GM15510 (cell line): ENCODE measurements at regions not wholly inside any gene's neighbourhood (a gene's known extent, or its start where the extent isn't known, plus 50 kb on each side); places are given as distances from the start of the nearest gene placed in this dataset.

Experiments
- POLR2A ChIP-seq: IDR thresholded peaks from 3 replicates; pipeline ENCODE4 v1.6.1; 2011; ENCODE audit warnings: borderline replicate concordance; ENCODE audit not compliant: insufficient read length; ENCODE audit errors: extremely low read depth

DNA sequence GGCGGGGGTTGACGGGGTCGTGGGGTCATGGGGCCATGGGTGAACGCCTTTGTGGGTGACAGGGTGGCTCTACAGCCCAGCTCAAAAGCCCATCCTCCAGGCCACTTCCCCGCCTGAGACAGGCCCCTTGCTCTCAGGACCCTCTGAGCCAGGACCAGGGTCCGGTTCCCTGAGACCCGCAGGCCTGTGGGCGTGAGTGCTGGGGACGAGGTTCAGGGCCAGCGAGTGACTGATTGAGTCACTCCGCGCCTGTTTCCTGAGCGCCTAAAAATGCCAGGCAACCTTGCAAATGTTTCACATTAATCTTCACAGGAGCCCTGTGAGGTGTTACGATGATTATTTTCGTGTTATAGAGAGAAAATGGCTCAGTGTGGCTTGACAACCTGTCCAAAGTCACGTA is 97.8 kb downstream of the ZNF674 start:
- no peak for TF ChIP-seq POLR2A

DNA sequence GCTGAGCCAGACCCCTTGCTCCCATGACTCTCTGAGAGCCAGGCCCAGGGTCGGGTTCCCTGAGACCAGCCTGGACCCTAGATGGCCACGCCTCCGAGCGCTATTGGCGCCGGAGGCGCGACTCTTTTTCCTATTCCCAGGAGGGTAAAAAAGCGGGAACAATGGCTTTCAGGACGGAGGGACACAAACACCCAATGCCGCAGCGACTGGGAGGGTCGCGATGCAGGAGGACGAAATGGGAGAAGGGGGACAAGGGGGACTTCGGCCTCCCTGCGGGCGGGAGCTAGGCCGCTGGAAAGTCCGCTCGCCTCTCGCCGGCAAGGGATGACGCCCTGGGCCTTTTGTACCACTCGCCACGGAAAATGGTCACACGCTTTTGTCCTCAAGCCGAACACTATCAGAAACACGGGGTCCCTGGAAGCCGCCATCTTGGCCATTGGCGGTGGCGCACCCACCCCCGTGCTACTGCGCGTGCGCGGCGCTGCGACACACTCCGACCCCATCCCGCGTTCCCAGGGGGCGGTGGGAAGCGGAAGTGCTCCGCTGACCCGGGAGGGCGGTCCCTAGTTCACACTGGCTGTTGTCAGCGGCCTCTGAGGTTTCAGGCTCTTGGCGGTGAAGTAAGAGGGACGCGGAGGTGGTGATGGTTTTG is 98.4 kb downstream of the ZNF674 start:
- peak; percentile 80 for TF ChIP-seq POLR2A

DNA sequence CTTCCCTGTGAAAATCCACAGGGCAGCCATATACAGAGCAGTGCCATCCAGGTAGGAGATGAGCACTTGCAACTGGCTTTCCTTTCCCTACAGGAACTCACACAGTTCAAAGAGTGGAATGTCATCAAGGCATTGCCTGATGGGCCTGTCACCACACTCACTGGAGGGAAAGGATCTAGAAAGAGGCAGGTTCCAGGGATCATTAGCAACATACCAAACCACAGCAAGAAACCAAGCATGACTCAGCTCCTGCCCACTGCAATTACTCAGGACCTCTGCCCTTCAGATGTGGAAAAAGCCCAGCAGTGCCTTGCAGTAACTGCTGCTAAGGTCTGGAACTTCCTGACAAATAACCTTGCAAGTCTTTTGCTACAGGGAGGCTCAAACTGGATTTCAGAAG is 101.2 kb downstream of the ZNF674 start:
- TF ChIP-seq POLR2A: no peak

DNA sequence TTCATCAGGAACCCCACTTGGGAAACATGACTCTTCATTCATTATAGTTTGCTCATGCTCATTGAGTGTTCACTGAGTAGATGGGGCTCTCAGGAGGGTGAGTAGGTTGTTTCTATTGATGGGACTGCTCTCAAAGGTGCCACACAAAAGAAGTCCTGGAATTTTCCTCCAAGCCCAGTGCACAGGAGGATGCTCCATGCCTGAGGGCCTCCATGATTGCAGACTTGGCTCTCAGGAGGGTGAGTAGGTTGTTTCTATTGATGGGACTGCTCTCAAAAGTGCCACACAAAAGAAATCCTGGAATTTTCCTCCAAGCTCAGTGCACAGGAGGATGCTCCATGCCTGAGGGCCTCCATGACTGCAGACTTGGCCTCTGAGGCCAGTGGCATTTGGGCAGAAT is 108.5 kb downstream of the ZNF674 start:
- TF ChIP-seq POLR2A: no peak

DNA sequence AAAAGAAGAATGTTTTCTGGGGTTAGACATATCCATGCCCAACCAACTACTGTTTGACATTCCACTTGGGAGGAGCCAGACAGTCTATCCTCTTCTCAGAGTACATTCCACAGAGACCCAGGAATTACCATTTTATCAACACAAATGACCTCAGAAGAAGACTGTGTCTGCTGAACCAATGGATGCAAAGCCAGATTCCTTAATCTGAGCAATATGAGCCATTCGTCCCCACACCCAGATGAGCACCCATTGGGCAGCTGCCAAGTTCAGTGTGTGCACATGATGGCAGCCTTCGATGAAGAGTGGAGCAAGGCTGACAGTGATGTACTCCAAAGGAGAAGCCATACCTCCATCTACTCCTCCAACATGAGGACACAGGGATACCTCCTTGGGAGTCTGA is 111.3 kb downstream of the ZNF674 start:
- TF ChIP-seq POLR2A: no peak

DNA sequence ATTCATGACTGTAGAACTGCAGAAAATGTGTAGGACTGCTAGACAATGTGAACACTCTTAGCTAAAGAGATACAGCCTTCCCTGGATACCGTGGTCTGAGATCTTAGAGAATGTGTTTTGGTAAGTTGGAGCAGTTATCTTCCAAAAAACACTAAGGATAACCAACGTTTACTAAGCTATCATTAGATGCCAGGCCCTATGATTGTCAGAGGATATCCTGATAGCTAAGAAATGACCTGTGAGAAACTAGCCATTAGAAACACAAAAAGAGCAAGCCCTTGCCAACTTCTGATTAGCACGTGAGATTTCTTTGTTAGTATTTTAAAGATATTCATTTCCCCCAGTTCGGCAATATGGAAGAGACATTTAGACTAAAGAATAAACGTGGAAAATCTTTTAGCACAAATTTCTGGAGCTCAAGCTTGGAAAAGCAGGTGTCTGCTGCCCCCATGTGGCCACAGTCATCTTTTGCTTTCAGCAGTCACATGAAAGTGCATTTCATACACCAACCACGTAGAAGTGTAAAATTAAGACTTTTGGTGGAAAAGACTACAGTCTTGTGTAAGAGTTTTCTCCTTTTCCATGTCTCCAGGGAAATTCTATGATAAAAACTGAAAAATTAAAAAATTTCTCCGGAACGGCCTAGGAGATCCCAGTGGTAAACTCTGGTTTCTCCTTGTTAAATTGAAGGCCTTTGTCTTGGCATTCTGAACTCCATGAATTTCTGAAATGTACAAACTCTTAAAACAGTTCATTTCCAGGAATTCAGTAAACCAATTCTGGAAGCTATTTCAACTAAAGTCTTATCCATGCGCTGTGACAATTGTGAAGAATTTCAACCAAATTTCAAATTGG is 136.4 kb downstream of the ZNF674 start:
- no peak for TF ChIP-seq POLR2A

DNA sequence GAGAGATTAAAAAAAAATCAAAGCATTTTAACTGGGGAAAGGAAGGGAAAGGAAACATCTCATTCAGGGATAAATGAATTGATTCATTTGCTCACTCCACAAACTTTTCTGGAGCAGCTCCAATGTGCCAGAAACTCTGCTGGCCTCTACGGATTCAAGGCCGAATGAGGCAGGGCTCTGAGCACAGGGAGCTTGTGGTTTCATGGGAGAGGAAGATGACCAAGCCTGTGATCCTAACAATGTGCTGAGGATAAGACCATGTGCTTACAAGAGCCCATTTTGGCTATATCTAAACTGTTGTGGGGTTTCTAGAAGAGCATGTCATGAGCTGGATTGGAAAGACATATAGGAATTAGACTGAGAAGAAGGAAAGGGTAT is 137.5 kb downstream of the ZNF674 start:
- TF ChIP-seq POLR2A: no peak

DNA sequence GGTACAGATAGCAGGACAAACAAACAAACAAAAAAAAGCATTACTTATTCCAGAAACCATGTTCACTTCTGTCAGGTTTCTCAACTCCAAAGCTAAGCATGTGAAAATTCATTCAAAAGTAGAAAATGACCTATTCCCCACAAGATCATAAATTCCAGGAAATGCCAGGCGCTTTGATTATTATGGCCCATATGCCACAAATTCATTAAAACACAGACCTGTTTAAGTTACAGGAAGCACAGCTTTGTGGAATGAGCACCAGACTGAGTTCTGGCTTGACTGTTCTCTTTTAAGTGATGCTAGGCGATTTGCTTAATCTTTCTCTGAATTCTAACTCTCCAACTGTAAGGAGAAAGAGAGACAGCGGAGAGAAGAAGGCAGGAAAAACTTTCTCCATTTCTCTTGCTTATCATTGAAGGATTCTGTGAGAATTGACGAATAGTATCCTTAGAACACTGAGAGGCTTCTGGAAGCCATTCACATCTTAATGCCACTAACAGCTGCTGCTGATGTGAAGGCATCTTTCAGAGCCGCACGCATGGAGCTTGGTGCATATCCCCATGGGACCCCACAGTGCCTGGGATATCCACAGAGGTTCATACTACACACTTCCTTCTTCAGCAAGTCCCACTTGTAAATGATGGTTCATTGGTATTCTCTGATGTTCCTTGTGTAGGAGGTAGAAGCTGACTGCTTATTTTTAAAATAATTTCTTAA is 138.0 kb downstream of the ZNF674 start:
- no peak for TF ChIP-seq POLR2A

DNA sequence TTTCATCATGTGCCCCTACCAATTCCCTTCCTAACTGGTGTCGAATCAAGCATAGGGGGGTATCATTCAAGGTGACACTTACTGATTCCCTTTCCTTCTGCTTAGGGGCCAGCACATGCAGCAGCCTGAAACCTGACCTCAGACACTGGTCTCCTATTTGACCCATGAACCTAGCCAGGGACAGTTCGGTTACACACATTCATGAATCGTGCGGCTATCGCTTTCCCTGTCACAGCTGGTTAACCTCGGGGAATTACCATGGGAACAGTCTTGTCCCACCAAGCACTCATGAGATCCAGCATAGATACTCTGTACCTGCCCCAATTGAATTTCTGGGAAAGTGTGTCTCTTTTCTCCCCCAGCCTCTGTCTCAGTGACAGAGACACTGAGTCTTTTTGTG is 140.4 kb downstream of the ZNF674 start:
- TF ChIP-seq POLR2A: no peak

DNA sequence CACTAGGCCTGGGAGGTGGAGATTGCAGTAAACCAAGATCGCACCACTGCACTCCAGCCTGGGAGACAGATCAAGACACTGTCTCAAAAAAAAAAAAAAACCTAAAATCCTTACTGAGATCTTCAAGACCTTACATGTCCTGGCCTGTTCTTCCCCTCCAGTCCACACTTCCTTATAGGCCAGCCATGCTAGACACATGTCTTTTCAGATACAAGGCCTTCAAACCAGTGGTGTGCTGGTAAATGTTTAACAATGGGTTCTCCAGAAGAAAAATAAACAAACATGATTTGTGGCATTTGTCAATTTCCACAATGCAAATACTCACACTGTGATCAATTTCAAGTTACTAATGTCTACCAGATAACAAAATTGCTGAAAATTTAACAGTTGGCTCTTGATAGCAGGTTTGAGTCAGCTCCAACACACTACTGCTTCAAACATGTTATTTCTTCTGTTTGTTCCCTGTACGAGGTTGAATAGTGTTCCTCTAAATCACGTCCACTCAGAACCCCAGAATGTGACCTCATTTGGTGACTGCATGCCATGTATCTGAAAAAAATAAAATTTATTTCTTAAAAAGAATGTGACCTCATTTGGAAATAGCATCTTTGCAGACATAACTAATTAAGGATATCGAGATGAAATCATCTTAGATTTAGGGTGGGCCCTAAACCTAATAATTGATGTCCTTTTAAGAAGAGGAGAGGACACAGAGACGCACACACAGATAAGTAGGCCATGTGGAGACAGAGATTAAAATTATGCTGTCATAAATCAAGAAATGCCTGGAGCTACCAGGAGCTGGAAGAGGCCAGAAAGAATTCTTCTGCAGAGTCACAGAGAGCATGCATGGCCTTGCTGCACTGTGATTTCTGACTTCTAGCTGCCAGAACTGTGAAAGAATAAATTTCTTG is 144.4 kb downstream of the ZNF674 start:
- TF ChIP-seq POLR2A: no peak

DNA sequence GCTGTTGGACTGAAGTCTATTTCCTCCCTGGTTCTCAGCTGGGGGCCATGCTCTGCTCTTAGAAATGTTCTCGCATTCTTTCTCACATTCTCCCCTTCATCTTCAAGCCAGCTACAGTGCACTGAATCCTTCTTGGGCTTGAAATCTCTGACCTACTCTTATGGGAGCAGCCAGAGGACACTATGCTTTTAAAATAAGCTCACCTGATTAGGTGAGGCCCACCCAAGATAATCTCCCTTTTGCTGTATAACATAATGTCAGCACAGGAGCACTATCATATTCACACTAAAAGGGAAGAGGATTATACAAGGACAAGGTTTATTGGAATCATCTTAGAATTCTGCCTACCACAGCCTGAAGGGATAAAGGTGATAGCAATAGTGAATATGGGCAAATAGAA is 146.3 kb downstream of the ZNF674 start:
- no peak for TF ChIP-seq POLR2A

DNA sequence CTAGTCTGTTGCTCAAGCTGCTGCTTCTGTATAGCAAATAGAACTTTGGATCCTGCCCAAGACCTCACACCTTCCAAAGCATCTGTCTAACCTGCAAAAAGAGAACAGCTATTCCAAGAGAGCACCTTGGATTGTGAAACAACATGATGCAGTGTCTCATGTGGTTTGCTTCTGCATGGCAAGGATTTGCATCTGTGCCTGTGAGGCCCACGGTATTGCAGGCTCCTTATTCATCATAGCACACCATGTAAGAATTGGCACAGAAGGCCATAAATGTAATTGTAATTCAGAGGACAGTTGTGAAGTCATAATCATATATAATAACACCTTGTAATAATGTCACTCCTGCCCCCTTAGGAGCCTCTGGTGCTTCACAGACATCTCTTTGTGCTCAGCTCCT is 147.1 kb downstream of the ZNF674 start:
- TF ChIP-seq POLR2A: no peak

DNA sequence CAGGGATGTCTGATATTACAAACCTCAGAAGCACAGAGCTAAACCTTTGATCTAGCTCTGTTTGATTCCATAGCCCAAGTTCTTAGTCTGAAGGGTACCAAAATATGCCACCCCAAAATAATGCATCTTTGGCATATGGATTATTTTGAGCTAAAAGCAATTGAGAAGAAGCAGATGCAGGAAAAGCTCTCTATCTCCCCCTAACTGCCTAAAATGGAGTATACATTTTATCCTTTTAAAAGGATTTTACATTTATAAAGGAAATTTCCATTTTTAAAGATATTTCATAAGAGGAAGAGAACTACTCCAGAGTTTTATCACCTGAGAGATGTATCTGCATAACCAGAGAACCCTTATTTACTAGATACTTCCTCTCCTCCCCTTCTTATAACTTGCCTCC is 158.7 kb downstream of the ZNF674 start:
- no peak for TF ChIP-seq POLR2A

DNA sequence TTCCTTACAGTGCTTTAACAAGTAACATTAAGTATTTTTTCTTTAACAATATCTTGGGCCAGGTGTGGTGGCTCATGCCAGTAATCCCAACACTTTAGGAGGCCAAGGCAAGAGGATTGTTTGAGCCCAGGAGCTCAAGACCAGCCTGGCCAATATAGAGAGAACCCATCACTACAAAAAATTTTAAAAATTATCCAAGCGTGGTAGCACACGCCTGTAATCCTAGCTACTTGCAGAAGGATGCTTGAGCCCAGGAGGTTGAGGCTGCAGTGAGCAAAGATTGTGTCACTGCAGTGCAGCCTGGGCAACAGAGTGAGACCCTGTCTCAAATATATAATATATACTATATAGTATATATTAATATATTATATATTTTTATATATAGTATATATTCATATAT is 162.2 kb downstream of the ZNF674 start:
- no peak for TF ChIP-seq POLR2A
